ENCODE measurements at regions not wholly inside any gene's neighbourhood (a gene's known extent, or its start where the extent isn't known, plus 50 kb on each side); places are given as distances from the start of the nearest gene placed in this dataset.

DNA sequence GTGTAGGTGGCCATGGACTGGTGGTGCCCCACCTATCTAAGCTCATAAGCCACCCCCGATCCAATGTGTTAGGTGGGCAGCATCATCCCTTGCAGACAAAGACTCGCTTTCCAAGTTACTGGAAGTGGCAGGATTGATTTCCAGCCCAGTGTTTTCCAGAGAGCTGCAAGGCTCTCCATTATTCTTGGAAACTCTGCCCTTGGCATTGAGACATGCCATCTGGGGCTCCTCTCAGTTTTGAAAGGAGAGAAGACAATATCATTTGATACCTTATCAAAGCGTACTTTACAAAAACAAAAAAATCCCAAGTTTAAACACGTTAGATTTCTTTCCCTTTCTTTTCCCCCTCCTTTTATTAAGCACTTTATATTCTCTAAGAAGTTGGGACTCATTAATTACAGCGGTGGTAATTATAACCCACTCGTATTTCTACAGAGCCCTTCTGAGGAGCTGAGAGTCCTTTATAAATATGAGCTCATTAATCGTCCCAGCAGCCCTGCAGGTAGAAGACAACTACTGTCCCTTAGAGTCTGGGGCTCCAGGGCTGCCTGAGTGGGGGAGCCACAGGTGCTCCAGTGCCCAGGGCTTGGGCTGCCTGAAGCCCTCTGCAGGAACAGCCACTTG, 226.1 kb downstream of the TLE3 start:
- no peak for TF ChIP-seq GABPA (IDR thresholded peaks at IDR 0.05; ENCODE audit: low read depth)
- no peak for TF ChIP-seq RFX5 (IDR thresholded peaks at IDR 0.05; ENCODE audit: low read length)
- no peak for TF ChIP-seq MAX (IDR thresholded peaks at IDR 0.05; ENCODE audit: low read depth)
- no peak for TF ChIP-seq POLR2AphosphoS5 (IDR thresholded peaks at IDR 0.05; ENCODE audit: low read depth, low read length)
- no peak for TF ChIP-seq USF1 (IDR thresholded peaks at IDR 0.05; ENCODE audit: borderline replicate concordance, low read depth)
- TF ChIP-seq, protein P1, sequence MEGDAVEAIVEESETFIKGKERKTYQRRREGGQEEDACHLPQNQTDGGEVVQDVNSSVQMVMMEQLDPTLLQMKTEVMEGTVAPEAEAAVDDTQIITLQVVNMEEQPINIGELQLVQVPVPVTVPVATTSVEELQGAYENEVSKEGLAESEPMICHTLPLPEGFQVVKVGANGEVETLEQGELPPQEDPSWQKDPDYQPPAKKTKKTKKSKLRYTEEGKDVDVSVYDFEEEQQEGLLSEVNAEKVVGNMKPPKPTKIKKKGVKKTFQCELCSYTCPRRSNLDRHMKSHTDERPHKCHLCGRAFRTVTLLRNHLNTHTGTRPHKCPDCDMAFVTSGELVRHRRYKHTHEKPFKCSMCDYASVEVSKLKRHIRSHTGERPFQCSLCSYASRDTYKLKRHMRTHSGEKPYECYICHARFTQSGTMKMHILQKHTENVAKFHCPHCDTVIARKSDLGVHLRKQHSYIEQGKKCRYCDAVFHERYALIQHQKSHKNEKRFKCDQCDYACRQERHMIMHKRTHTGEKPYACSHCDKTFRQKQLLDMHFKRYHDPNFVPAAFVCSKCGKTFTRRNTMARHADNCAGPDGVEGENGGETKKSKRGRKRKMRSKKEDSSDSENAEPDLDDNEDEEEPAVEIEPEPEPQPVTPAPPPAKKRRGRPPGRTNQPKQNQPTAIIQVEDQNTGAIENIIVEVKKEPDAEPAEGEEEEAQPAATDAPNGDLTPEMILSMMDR (IDR thresholded peaks at IDR 0.05) = no peak
- no peak for TF ChIP-seq RAD21 (IDR thresholded peaks at IDR 0.05; ENCODE audit: low read length)
- no peak for TF ChIP-seq YY1 (IDR thresholded peaks at IDR 0.05; ENCODE audit: low read depth)
- TF ChIP-seq, protein P2, sequence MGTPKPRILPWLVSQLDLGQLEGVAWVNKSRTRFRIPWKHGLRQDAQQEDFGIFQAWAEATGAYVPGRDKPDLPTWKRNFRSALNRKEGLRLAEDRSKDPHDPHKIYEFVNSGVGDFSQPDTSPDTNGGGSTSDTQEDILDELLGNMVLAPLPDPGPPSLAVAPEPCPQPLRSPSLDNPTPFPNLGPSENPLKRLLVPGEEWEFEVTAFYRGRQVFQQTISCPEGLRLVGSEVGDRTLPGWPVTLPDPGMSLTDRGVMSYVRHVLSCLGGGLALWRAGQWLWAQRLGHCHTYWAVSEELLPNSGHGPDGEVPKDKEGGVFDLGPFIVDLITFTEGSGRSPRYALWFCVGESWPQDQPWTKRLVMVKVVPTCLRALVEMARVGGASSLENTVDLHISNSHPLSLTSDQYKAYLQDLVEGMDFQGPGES (IDR thresholded peaks at IDR 0.05; ENCODE audit: low read depth, low read length) = no peak
- TF ChIP-seq NRF1 (IDR thresholded peaks at IDR 0.05; ENCODE audit: low read depth, low read length) = no peak
- no peak for TF ChIP-seq SIN3A (IDR thresholded peaks at IDR 0.05; ENCODE audit: borderline replicate concordance, low read depth, low read length)

Measured in SK-N-SH (cell line).